Limb (tissue), 2 donors: ENCODE measurements at regions not wholly inside any gene's neighbourhood (a gene's known extent, or its start where the extent isn't known, plus 50 kb on each side); places are given as distances from the start of the nearest gene placed in this dataset.
"Not testable (repeated sequence)": the region's sequence is repeated elsewhere in the genome, so short reads cannot be mapped to it uniquely, and the experiment has no call there.

ENCODE experiments used
- DNase-seq, 2 donors: peaks; one replicate each; pipeline ENCODE4 v3.0.0-alpha.2; 2016; ENCODE audit errors: extremely low spot score in 2 of 2

GRCh38 chr1:213679153-213679552 is 308.6 kb upstream of the PROX1 start:
- DNase-seq = no peak

GRCh38 chr1:213680677-213681325 is 307.0 kb upstream of the PROX1 start:
- no peak for DNase-seq

DNA sequence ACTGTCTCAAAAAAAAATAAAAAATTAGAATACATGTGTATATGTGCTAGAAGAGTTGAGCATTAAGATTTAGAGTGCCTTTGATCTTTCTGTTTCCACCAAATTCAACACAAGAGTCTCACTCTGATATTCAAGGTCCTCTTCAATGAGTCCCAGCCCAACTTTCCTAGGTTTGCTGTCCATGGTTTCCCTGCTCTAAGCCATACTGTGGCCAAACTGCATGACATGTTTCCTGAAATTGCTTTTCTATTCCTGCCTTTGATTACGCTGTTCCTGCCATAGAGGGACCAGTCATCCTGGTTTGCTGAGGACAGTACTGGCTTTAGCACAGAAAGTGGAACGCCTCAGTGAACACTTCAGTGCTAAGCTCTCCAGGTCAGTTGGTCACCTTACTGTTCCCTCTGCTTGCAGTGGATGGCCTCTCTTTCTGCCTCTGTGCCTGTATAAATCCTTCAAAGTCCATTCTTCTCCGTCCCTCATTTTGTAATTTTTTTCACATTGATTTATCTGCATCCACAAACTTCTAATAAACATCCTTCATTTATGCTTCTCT is 305.9 kb upstream of the PROX1 start:
- no peak for DNase-seq

DNA sequence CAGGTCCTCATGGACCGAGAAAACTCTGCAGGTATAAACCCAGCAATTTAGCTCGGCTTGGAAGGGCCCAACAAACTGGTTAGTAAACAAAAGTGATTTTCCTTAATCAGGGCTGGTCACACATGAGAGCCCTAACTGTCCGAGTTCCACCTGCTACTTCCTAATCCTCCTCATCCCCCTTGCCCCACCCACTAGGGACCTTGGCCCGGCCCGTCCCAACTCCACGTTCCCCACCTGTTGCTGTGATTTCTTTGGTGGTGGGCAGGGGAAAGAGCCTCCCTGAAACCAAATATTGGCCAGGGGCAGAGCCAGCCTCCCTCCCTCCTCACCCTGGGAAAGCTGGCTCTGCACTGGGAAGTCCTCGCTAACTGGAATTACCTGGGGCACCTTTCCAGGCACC is 304.2 kb upstream of the PROX1 start:
- DNase-seq = no peak

DNA sequence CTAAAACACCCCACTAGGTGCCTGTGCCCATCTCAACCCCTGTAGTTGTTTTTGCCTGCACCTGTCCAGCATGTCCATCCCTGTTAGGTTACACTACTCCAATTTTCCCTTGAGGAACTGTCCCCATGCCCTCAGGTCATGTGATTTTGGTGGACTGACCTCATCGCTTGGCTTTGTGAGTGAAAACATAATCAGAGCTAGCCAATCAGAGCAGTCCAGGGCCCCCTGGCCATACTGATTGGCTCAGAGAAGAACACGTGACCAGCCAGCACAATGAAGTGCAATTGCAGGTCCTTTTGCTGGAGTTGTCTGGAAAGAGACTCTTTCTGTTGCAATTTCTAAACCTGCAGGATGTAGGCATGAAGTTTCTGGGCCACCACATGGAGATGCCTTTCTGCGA is 303.3 kb upstream of the PROX1 start:
- no peak for DNase-seq

DNA sequence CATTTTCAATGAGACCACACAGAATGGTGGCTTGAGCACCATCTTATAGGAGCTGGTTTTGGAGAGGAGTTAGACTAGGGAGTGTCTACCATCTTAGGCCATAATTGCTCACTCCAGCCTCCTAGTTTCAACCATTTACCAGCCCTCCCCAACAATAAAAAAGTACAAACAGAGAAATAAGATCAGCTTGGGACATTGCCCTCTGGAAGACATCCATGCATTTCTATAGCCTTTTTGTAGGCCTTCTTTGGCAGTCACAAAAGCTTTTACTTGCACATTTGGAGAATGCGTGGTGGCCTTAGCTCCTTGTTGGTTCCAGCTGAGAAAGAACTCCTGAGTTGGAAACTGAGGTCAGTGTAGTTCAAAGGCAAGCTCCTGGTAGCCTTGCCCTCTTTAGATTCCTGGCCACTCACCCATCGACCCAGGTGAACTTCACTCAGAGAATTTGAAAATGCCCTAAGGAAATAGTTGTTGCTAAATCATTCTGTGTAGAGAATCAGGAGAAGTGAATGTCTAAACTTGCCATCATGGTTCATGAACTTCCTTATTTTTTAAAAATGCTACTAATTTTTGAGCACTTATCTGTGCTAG is 301.7 kb upstream of the PROX1 start:
- DNase-seq = no peak

- DNase-seq = no peak
Observed at GRCh38 chr1:213686983-213687382, 300.8 kb upstream of the PROX1 start.

GRCh38 chr1:213687832-213688231 is 299.9 kb upstream of the PROX1 start:
- no peak for DNase-seq

GRCh38 chr1:213688655-213689054 is 299.1 kb upstream of the PROX1 start:
- no peak for DNase-seq

- DNase-seq = no peak
Observed at GRCh38 chr1:213689260-213689659, 298.5 kb upstream of the PROX1 start.

- no peak for DNase-seq
Observed at GRCh38 chr1:213690341-213690917, 297.3 kb upstream of the PROX1 start.

- DNase-seq = no peak
Observed at GRCh38 chr1:213692321-213692720, 295.5 kb upstream of the PROX1 start.

GRCh38 chr1:213693864-213694263 is 293.9 kb upstream of the PROX1 start:
- no peak for DNase-seq

DNA sequence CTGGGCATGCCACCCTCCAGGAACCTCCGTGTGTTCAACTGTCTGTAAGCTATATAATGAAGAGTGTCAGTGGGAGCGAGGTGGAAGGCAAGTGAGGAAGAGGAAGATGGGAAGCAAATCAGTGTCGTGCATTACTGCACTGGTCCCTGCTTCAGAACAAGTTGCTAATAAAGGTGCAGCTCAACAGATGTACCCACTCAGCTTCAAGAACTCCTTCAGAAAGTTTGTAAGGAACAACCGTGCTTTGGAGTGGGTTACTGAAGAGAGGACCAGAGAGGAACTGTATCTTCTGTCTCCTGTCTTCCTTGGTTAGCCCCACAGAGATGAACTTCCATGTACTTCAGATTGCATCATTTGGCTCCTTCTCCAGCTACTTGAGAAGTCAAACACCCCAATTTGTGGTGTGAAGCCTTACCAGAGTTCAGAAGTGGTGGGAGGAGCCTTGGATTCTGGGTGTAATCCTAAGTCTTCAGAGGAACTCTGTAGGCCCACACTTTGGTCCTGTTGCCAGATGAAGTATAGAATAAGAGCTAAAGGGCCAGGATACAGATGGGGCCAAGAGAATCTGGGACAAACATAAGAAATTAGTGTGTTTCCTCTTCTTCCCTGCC is 290.5 kb upstream of the PROX1 start:
- DNase-seq = no peak

DNA sequence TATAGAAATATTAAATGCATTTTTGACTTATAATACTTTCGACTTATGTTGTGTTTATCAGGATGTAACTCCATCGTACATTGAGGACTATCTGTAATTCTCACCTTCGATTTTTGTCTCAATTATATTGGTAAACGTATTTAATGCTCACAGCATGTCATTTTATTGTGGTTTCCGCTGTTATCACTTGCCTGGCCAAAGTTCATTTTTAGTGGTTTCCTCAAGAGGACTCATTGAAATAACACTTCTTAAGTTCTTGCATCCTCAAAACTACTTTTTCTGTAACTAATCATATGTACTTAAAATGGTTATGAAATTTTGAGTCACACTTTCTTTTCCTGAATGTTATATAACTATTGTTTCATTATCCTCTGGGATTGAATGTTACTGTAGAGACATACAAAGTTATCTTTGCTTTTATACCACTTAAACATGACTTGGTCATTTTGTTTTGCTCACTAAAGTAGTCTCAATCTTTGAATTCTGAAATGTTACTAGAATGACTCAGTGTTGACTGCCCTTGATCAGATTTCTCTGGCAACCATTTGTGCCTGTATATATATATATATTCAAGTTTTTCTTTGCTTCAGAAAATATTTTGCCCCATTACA is 289.6 kb upstream of the PROX1 start:
- DNase-seq = no peak

- DNase-seq = no peak
Observed at GRCh38 chr1:213702703-213703102, 285.1 kb upstream of the PROX1 start.

GRCh38 chr1:213704941-213705340 is 282.8 kb upstream of the PROX1 start:
- no peak for DNase-seq

GRCh38 chr1:213711833-213712490 is 275.8 kb upstream of the PROX1 start:
- DNase-seq = not testable (repeated sequence)

- no peak for DNase-seq
Observed at GRCh38 chr1:213714645-213715044, 273.1 kb upstream of the PROX1 start.

- DNase-seq = no peak
Observed at GRCh38 chr1:213715182-213715581, 272.6 kb upstream of the PROX1 start.

DNA sequence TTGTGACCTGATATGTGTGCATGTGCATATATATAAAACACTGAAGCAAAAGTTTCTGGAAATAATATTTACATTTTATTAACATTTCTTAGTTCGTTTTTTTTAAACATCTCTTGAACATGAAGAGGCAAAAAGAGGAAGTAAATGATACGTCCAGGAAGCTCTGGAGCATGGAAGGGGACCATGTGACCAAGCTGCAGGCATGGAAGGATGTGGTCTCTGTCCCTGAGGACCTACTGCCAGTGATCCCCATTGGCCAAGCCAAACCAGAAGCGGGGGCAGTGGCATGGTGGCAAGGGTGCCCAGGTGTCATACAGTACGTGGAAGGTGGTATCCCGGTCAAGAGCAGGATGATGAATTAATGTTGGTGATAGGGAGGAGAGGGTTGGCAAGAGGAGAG is 268.3 kb upstream of the PROX1 start:
- DNase-seq = no peak

GRCh38 chr1:213720032-213720431 is 267.7 kb upstream of the PROX1 start:
- DNase-seq = no peak
